HTERT RPE-1 (cell line): ENCODE measurements at regions not wholly inside any gene's neighbourhood (a gene's known extent, or its start where the extent isn't known, plus 50 kb on each side); places are given as distances from the start of the nearest gene placed in this dataset.

Source experiments
- in situ Hi-C: fragments of 300-500 bp; cut with MboI; formaldehyde crosslinking; loops from 4 replicates; pipeline ENCODE4 v1.14.3; 2020; ENCODE audit warnings: low sequenced_read_pairs

- in situ Hi-C loops: no loop called here
These were observed 184.3 kb upstream of the PPP2R3A start for GRCh38 chr3:135781026-135781815.

GRCh38 chr3:135784557-135784956 lies 181.0 kb upstream of the PPP2R3A start:
- in situ Hi-C loops: no loop called here

GRCh38 chr3:135788146-135788545 lies 177.4 kb upstream of the PPP2R3A start:
- in situ Hi-C loops: no loop called here

- in situ Hi-C loops: no loop called here
These were observed 176.6 kb upstream of the PPP2R3A start for GRCh38 chr3:135788978-135789377.

GRCh38 chr3:135792174-135792573 lies 173.4 kb upstream of the PPP2R3A start:
- in situ Hi-C loops: no loop called here

GRCh38 chr3:135792858-135793475 lies 172.6 kb upstream of the PPP2R3A start:
- in situ Hi-C loops: no loop called here

GRCh38 chr3:135800071-135800549 lies 165.4 kb upstream of the PPP2R3A start:
- in situ Hi-C loops: no loop called here

GRCh38 chr3:135801018-135801417 lies 164.5 kb upstream of the PPP2R3A start:
- in situ Hi-C loops: no loop called here

- in situ Hi-C loops: no loop called here
These were observed 163.4 kb upstream of the PPP2R3A start for GRCh38 chr3:135802171-135802570.

- in situ Hi-C loops: no loop called here
These were observed 162.4 kb upstream of the PPP2R3A start for GRCh38 chr3:135803028-135803692.

- in situ Hi-C loops: no loop called here
These were observed 159.8 kb upstream of the PPP2R3A start for GRCh38 chr3:135805752-135806151.

GRCh38 chr3:135806317-135806716 lies 159.2 kb upstream of the PPP2R3A start:
- in situ Hi-C loops: no loop called here

GRCh38 chr3:135807879-135808278 lies 157.6 kb upstream of the PPP2R3A start:
- in situ Hi-C loops: no loop called here

- in situ Hi-C loops: no loop called here
These were observed 156.4 kb upstream of the PPP2R3A start for GRCh38 chr3:135809021-135809634.

- in situ Hi-C loops: no loop called here
These were observed 153.9 kb upstream of the PPP2R3A start for GRCh38 chr3:135811651-135812050.

- in situ Hi-C loops: no loop called here
These were observed 153.5 kb upstream of the PPP2R3A start for GRCh38 chr3:135812057-135812456.

GRCh38 chr3:135834465-135834864 lies 131.1 kb upstream of the PPP2R3A start:
- in situ Hi-C loops: no loop called here

- in situ Hi-C loops: no loop called here
These were observed 127.4 kb upstream of the PPP2R3A start for GRCh38 chr3:135837977-135838631.

- in situ Hi-C loops: no loop called here
These were observed 125.1 kb upstream of the PPP2R3A start for GRCh38 chr3:135840436-135840835.

- in situ Hi-C loops: no loop called here
These were observed 121.1 kb upstream of the PPP2R3A start for GRCh38 chr3:135844386-135844785.

GRCh38 chr3:135848051-135848450 lies 117.5 kb upstream of the PPP2R3A start:
- in situ Hi-C loops: no loop called here
